ENCODE measurements at regions not wholly inside any gene's neighbourhood (a gene's known extent, or its start where the extent isn't known, plus 50 kb on each side); places are given as distances from the start of the nearest gene placed in this dataset.

- TF ChIP-seq USF2 (IDR thresholded peaks at IDR 0.05), result no peak
- no peak for TF ChIP-seq JUN (IDR thresholded peaks at IDR 0.05)
- no peak for TF ChIP-seq RFX5 (IDR thresholded peaks at IDR 0.05)
- no peak for TF ChIP-seq CTCF (IDR thresholded peaks at IDR 0.05)
- no peak for TF ChIP-seq POLR2A (IDR thresholded peaks at IDR 0.05; ENCODE audit: low read length)
These were observed 60.1 kb upstream of the NMUR2 start for GRCh38 chr5:152465140-152465539.
